Fibroblast of skin of back (primary cell): ENCODE measurements at regions not wholly inside any gene's neighbourhood (a gene's known extent, or its start where the extent isn't known, plus 50 kb on each side); places are given as distances from the start of the nearest gene placed in this dataset.
"Not testable (repeated sequence)": the region's sequence is repeated elsewhere in the genome, so short reads cannot be mapped to it uniquely, and the experiment has no call there.

Experiments used
- DNase-seq: peaks from one replicate; pipeline ENCODE4 v3.0.0-alpha.2; 2013

- no peak for DNase-seq
These were observed 868.1 kb downstream of the XPNPEP1 start for GRCh38 chr10:109055243-109055642.

GRCh38 chr10:109047856-109048255 is 875.5 kb downstream of the XPNPEP1 start:
- no peak for DNase-seq

DNA sequence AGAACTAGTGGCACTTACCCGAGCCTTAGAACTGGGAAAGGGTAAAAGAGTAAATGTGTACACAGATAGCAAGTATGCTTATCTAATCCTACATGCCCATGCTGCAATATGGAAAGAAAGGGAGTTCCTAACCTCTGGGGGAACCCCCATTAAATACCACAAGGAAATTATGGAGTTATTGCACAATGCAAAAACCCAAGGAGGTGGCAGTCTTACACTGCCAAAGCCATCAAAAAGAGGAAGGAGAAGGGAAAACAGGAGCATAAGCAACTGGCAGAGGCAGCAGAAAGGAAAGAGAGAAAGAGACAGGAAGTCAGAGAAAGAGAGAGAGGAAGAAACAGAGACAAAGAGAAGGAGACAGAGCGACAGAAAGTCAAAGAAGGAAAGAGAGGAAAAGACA is 876.9 kb downstream of the XPNPEP1 start:
- not testable (repeated sequence) for DNase-seq

DNA sequence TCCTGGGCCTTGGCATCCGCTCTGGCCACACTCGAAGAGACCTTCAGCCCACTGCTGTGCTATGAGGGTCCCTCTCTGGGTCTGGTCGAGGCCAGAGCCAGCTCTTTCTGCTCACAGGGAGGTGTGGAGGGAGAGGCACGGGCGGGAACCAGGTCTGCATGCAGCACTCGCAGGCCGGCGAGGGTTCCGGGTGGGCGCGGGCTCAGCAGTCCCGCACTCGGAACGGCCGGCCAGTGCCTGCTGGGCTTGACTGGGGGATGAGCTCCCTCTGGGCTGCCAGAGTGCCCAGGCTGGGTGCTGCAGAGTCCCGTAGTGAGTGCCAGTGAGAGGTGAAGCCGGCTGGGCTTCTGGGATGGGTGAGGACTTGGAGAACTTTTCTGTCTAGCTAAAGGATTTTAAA is 882.7 kb downstream of the XPNPEP1 start:
- DNase-seq = no peak

- DNase-seq = no peak
These were observed 885.3 kb downstream of the XPNPEP1 start for GRCh38 chr10:109037978-109038377.

GRCh38 chr10:109030581-109031210 is 892.6 kb downstream of the XPNPEP1 start:
- no peak for DNase-seq

DNA sequence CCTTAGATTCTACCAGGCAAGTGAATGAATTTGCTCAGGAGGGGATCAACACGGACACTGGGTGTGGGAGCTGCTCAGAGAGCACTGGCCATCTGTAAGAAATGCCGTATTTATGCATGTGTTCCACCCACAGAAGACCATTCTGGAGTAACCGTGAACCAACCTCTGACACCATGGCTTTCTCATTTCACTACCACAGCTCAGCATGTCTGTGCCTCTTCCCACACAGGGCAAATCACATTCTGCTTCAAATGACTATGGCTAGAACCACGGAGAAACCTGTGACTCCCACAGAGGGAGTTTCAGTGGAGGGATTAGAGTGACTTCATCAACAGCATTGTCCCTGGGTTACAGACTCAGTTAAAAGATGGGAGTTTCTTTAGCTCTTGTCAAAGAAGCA is 893.4 kb downstream of the XPNPEP1 start:
- DNase-seq = no peak

- no peak for DNase-seq
These were observed 895.7 kb downstream of the XPNPEP1 start for GRCh38 chr10:109027534-109028185.

GRCh38 chr10:109025172-109025571 is 898.1 kb downstream of the XPNPEP1 start:
- DNase-seq = no peak

DNA sequence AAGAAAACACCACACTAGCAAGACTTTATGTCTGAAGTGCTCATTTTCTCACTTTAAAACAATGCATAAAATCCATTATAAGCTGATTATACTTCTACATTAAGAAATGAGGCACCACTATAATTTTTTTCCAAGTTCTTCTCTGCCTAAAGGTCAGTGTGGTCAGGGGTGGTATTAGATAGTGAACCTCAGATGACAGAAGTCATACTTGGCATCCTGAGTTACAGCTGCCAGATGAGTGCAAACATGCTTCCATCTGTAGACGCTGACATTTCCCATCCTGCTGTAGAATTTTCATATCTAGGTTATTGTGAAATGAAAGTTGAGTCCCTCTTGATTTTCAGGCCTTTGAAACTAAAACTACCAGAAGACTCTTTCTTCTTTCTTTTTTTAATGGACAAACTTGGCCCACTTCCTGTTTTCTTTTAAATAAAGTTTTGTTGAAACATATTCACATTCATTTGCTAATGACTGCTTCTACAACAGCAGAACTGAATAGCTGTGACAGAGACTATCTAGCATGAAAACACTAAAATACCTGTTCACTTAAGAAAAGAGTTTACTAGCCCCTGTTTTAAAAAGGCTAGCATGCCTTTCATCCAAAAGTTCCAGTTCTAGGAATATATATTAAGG is 900.8 kb downstream of the XPNPEP1 start:
- DNase-seq = no peak

DNA sequence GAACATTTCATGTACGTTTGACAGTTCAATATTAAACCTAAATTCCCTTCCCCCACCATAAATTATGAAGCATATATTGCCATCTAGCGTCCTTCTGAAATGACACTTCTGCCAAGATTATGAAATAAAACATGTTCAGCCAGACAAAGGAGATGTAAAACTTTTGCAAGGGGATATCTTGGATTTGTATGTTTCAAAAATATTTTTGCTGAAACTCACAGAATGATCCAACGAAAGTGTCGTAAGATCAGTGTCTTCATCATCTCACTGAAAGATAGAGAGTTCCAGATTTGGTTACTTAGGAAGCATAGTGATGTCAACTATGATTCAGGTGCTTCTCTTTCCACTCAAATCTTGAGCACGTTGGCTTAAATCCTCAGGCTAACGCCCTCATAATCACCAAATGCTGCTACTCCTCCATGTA is 904.3 kb downstream of the XPNPEP1 start:
- no peak for DNase-seq

- DNase-seq = no peak
These were observed 915.8 kb downstream of the XPNPEP1 start for GRCh38 chr10:109007514-109007913.

GRCh38 chr10:108990441-108990840 is 932.9 kb downstream of the XPNPEP1 start:
- no peak for DNase-seq

- DNase-seq = no peak
These were observed 933.3 kb downstream of the XPNPEP1 start for GRCh38 chr10:108989976-108990375.

DNA sequence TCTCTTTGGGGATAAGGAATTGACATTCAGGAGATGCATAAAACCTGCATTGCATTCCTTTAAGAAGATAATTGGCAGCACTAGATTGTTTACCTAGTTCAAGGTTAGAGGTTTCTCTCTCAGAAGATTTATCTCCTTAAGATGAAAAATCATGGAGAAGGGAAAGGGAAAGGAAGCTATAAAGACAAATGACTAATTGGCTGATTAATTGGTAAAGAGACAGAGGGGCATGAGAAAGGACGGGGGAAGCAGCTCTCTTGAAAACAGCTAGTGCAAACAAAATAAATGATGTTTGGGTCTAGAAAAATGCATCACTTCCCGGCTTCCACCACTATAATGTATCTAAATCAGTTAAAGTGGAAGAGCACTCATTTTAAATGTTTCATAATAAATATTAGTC is 941.2 kb downstream of the XPNPEP1 start:
- DNase-seq = no peak

DNA sequence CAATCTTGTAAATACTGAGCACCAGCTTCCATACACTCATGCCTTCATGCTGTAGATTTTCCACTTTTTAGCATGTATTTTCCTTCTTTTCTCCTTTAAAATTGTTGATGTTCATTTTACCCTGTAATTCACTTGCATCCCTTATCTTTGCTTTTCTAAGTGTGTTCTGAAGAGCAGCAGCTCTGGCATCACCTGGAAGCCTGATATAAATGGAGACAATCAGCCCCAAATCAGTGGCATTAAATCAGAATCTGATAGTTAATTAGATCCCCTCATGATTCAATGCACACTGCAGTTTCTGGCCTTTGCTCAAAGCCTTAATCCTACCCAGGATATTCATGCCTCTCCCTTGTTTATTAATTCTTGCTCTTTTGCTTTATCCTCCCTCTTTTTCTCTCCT is 942.4 kb downstream of the XPNPEP1 start:
- DNase-seq = no peak

GRCh38 chr10:108975459-108976058 is 947.8 kb downstream of the XPNPEP1 start:
- no peak for DNase-seq

- DNase-seq = peak; percentile 15
These were observed 953.3 kb downstream of the XPNPEP1 start for GRCh38 chr10:108970016-108970415.

DNA sequence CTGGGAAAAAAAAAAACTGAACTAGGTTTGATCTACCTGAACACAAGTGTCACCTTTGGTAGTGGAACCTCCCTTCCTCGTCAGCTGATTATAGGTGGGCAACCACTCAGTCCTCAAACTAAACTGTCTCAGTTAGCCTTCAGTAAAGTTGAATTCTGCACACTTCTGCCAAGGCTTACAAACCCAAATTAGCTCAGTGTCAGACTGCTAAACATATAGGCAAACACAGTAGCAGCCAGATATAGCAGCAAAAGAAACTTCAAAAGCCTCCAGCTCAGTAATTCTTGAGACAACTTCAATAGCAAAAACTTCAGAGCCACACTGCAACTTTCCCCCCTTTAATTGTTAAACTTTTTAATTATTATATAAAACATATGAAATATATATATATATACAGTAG is 956.9 kb downstream of the XPNPEP1 start:
- DNase-seq = no peak

- no peak for DNase-seq
These were observed 957.3 kb downstream of the XPNPEP1 start for GRCh38 chr10:108966005-108966404.

GRCh38 chr10:108962172-108962571 is 961.1 kb downstream of the XPNPEP1 start:
- no peak for DNase-seq

DNA sequence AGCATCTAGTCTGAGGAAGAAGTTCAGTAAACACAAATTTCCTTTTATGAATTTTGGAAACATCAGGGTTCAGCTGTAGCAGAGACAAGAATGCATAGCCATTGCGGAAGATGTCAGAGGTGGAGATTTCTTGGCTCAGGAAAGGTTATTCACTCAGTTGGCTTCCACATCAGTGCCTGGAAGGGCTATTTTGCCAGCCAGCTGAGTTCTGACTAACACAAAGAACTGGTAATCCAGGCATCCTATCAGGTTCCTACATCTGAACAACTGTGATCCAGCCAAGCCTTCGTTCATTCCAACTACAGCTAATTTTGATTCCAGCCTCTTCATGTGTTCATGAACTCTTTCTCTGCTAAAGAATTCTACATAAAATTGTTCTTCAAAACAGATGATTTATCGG is 965.6 kb downstream of the XPNPEP1 start:
- no peak for DNase-seq

GRCh38 chr10:108956149-108956548 is 967.2 kb downstream of the XPNPEP1 start:
- DNase-seq = no peak

DNA sequence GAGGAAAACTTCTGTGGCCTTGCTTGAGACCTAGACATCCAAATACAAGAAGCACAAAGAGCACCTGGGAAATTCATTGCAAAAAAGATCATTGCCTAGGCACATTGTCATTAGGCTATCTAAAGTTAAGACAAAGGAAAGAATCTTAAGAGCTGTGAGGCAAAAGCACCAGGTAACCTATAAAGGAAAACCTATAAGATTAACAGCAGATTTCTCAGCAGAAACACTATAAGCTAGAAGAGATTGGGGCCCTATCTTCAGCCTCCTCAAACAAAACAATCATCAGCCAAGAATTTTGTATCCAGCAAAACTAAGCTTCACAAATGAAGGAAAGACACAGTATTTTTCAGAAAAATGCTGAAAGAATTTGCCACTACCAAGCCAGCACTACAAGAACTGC is 1003.3 kb downstream of the XPNPEP1 start:
- not testable (repeated sequence) for DNase-seq
